ENCODE measurements at regions not wholly inside any gene's neighbourhood (a gene's known extent, or its start where the extent isn't known, plus 50 kb on each side); places are given as distances from the start of the nearest gene placed in this dataset. TPM values are rescaled to one million over a fixed set of nuclear protein-coding genes. Genes with fewer than 3 reads are reported as not detected.

GRCh38 chr9:93387791-93388190 lies 63.7 kb upstream of the FAM120A start:
- TF ChIP-seq POLR2A (IDR thresholded peaks at IDR 0.05) (no peak), CTCF (IDR thresholded peaks at IDR 0.05) (no peak)
- DNase-seq (no peak), ATAC-seq (no peak)
- Histone ChIP-seq H3K36me3 (replicated peaks in 1 of 2; ENCODE audit: insufficient read depth in 1 of 2, low read depth in 2 of 2) (no peaks in the 10 kb centered on the region), H3K9me3 (no peaks in the 10 kb centered on the region), H3K4me3 (no peak overlapping the region), H3K27ac (no peak overlapping the region), H3K27me3 (no peaks in the 10 kb centered on the region), H3K4me1 (no peaks in the 10 kb centered on the region)
- intact Hi-C loops (cut with DNase I): no loop called here
- 62 to 69% methylated on average over 7 of the region's 7 CpGs for WGBS, 2 donors

GRCh38 chr9:93390953-93391515 lies 60.5 kb upstream of the FAM120A start:
- WGBS, 2 donors: 77 to 80% methylated on average over 9 of the region's 9 CpGs
- intact Hi-C loops (cut with DNase I): no loop called here
- no peak for DNase-seq
- no peak for ATAC-seq
- TF ChIP-seq CTCF (IDR thresholded peaks at IDR 0.05): no peak
- no peak for TF ChIP-seq POLR2A (IDR thresholded peaks at IDR 0.05)
- Histone ChIP-seq H3K9me3 (no peaks in the 10 kb centered on the region), H3K4me1 (no peaks in the 10 kb centered on the region), H3K36me3 (replicated peaks in 1 of 2; ENCODE audit: insufficient read depth in 1 of 2, low read depth in 2 of 2) (no peaks in the 10 kb centered on the region), H3K4me3 (no peak overlapping the region), H3K27me3 (no peaks in the 10 kb centered on the region), H3K27ac (no peak overlapping the region)

- TF ChIP-seq CTCF (IDR thresholded peaks at IDR 0.05) (no peak), POLR2A (IDR thresholded peaks at IDR 0.05) (no peak)
- no peak overlapping the region for H3K4me3 ChIP-seq
- WGBS, 2 donors: 82 to 84% methylated on average over 6 of the region's 6 CpGs
- no peaks in the 10 kb centered on the region for H3K9me3 ChIP-seq
- no peaks in the 10 kb centered on the region for H3K36me3 ChIP-seq (replicated peaks in 1 of 2; ENCODE audit: insufficient read depth in 1 of 2, low read depth in 2 of 2)
- no peaks in the 10 kb centered on the region for H3K27me3 ChIP-seq
- DNase-seq (no peak), ATAC-seq (no peak)
- H3K4me1 ChIP-seq: no peaks in the 10 kb centered on the region
- intact Hi-C loops (cut with DNase I): no loop called here
- H3K27ac ChIP-seq: no peak overlapping the region
These were observed 59.6 kb upstream of the FAM120A start for GRCh38 chr9:93391898-93392297.

- H3K36me3 ChIP-seq (replicated peaks in 1 of 2; ENCODE audit: insufficient read depth in 1 of 2, low read depth in 2 of 2): no peaks in the 10 kb centered on the region
- TF ChIP-seq CTCF (IDR thresholded peaks at IDR 0.05) (no peak), POLR2A (IDR thresholded peaks at IDR 0.05) (no peak)
- intact Hi-C loops (cut with DNase I): no loop called here
- no peak for ATAC-seq
- no peaks in the 10 kb centered on the region for H3K27me3 ChIP-seq
- H3K9me3 ChIP-seq: no peaks in the 10 kb centered on the region
- DNase-seq: no peak
- no peaks in the 10 kb centered on the region for H3K4me1 ChIP-seq
- H3K27ac ChIP-seq: no peak overlapping the region
- 50 to 74% methylated on average over 3 to 10 of the region's 10 CpGs for WGBS, 2 donors
- no peak overlapping the region for H3K4me3 ChIP-seq
These were observed 58.5 kb upstream of the FAM120A start for GRCh38 chr9:93392974-93393373.

Small RNA genes lying in the stretch of these regions (small RNA-seq; reads per million reads assigned to genes)
- not detected for gene RNU6-829P
